DOHH2 (cell line): ENCODE measurements at regions not wholly inside any gene's neighbourhood (a gene's known extent, or its start where the extent isn't known, plus 50 kb on each side); places are given as distances from the start of the nearest gene placed in this dataset.

ENCODE experiments used
- H3F3A ChIP-seq: fragments of 200-600 bp; sonication (generic), shearing (Covaris generic); 2 replicates; pipeline ENCODE4 v1.6.0; 2016; ENCODE audit warnings: antibody characterized with exemption, mild to moderate bottlenecking; ENCODE audit not compliant: control insufficient read depth, insufficient read depth
- H3K27ac ChIP-seq: fragments of 200-600 bp; sonication (generic); 2 replicates; pipeline ENCODE4 v1.5.1; 2014; ENCODE audit warnings: low read depth, mild to moderate bottlenecking, low read length, moderate library complexity
- H3K27me3 ChIP-seq: fragments of 200-600 bp; sonication (generic); 2 replicates; pipeline ENCODE4 v1.6.1; 2014; ENCODE audit warnings: mild to moderate bottlenecking, low read length, mixed read lengths; ENCODE audit not compliant: control insufficient read depth
- H3K36me3 ChIP-seq: fragments of 200-600 bp; sonication (generic); 2 replicates; pipeline ENCODE4 v1.6.1; 2014; ENCODE audit warnings: mild to moderate bottlenecking, low read length, moderate library complexity, mixed read lengths; ENCODE audit not compliant: control insufficient read depth
- H3K4me1 ChIP-seq: fragments of 200-600 bp; sonication (generic); 2 replicates; pipeline ENCODE4 v1.6.1; 2014; ENCODE audit warnings: mild to moderate bottlenecking, low read length, mixed read lengths; ENCODE audit not compliant: control insufficient read depth
- H3K4me2 ChIP-seq: fragments of 200-600 bp; sonication (generic); 2 replicates; pipeline ENCODE4 v1.6.0; 2014; ENCODE audit warnings: mild to moderate bottlenecking, low read length, moderate library complexity
- H3K4me3 ChIP-seq: fragments of 200-600 bp; sonication (generic); 2 replicates; pipeline ENCODE4 v1.5.1; 2014; ENCODE audit warnings: mild to moderate bottlenecking, low read length, mixed read lengths
- H3K79me2 ChIP-seq: fragments of 200-600 bp; sonication (generic); 2 replicates; pipeline ENCODE4 v1.6.1; 2014; ENCODE audit warnings: mild to moderate bottlenecking, low read length, mixed read lengths; ENCODE audit not compliant: control insufficient read depth
- H3K9me2 ChIP-seq: fragments of 200-600 bp; sonication (generic); replicated peaks from 2 replicates; pipeline ENCODE4 v1.6.1; 2014; ENCODE audit warnings: mild to moderate bottlenecking, low read length, mixed read lengths; ENCODE audit not compliant: control insufficient read depth
- H3K9me3 ChIP-seq: fragments of 200-600 bp; sonication (generic); 2 replicates; pipeline ENCODE4 v1.6.1; 2014; ENCODE audit warnings: antibody characterized with exemption, low read length, mixed read lengths; ENCODE audit not compliant: control insufficient read depth, insufficient read depth
- H4K20me1 ChIP-seq: fragments of 200-600 bp; sonication (generic); 2 replicates; pipeline ENCODE4 v1.6.0; 2014; ENCODE audit warnings: low read depth, mild to moderate bottlenecking, antibody characterized with exemption, low read length, moderate library complexity; ENCODE audit not compliant: control insufficient read depth, insufficient read depth
- EZH2phosphoT487 ChIP-seq: fragments of 200-600 bp; sonication (generic); IDR thresholded peaks from 2 replicates; pipeline ENCODE4 v1.6.1; 2017; ENCODE audit warnings: borderline replicate concordance, mild to moderate bottlenecking, antibody characterized with exemption, low read length, moderate library complexity, mixed read lengths
- TF ChIP-seq, protein P1 (sequence below): fragments of 200-600 bp; sonication (generic); IDR thresholded peaks from one replicate; pipeline ENCODE4 v1.5.1; 2014; ENCODE audit warnings: antibody characterized with exemption, mild to moderate bottlenecking, low read depth, low read length; ENCODE audit not compliant: poor library complexity, severe bottlenecking

DNA sequence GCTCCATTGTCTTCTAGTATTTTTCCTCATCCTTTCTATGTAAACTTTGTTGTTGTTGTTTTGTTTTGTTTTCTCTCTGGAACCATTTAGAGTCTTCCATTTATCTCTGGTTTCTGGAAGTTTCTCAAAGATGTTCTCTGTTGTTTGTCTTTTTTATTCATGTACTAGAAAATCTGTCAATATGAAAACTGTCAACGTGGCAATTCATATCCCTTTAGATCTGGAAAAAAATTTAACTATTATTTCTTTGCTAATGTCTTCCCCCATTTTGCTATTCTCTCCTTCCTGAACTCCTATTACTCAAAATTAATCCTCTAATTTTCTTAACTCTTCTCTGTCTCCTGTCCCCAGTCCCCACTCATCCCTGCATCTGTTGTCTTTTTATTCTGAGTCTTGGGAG is 55.9 kb upstream of the LRRN2 start:
- H3K9me3 ChIP-seq, result peaks cover 3% of the 10 kb centered on the region; the same call in 1 of the 2 replicates
- H3K4me2 ChIP-seq, result no peak overlapping the region
- H3K27me3 ChIP-seq, result peaks cover 20% of the 10 kb centered on the region; the same call in 1 of the 2 replicates
- H3K79me2 ChIP-seq, result no peaks in the 10 kb centered on the region
- no peaks in the 10 kb centered on the region for H4K20me1 ChIP-seq
- H3K4me1 ChIP-seq, result no peaks in the 10 kb centered on the region
- H3K9me2 ChIP-seq, result no peaks in the 10 kb centered on the region
- H3K4me3 ChIP-seq, result no peak overlapping the region
- no peaks in the 10 kb centered on the region for H3F3A ChIP-seq
- no peak for TF ChIP-seq EZH2phosphoT487
- TF ChIP-seq, protein P1, sequence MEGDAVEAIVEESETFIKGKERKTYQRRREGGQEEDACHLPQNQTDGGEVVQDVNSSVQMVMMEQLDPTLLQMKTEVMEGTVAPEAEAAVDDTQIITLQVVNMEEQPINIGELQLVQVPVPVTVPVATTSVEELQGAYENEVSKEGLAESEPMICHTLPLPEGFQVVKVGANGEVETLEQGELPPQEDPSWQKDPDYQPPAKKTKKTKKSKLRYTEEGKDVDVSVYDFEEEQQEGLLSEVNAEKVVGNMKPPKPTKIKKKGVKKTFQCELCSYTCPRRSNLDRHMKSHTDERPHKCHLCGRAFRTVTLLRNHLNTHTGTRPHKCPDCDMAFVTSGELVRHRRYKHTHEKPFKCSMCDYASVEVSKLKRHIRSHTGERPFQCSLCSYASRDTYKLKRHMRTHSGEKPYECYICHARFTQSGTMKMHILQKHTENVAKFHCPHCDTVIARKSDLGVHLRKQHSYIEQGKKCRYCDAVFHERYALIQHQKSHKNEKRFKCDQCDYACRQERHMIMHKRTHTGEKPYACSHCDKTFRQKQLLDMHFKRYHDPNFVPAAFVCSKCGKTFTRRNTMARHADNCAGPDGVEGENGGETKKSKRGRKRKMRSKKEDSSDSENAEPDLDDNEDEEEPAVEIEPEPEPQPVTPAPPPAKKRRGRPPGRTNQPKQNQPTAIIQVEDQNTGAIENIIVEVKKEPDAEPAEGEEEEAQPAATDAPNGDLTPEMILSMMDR, result no peak
- H3K36me3 ChIP-seq, result no peaks in the 10 kb centered on the region
- H3K27ac ChIP-seq, result no peak overlapping the region

DNA sequence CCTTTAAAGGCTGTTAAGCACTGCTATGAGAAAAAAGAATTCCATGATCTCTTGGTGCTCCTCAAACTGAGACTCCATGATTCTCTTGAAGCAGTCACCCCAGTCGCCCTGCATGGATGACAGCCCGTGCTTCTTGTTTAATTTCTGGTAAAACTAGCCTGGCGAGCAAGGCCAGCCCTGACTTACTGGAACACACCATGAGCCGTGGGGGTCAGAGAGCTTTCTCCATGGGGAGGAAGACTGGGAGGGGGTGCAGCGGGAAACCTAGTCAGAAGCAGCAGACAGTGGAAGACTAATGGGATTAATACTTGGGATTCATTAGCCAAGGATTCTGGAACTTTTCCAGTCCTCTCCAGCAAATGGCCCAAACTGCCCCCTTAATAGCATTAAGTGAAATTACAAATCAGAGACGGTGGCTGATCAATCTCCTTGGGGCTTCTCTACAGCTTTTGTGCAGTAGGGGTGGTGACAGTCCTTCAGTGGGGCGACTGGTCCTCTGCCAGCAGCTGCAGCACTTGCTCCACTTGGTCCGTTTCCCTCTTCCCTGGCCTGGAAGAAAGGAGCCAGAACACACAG is 57.2 kb upstream of the LRRN2 start:
- Histone ChIP-seq H3K9me3 (peaks cover 3% of the 10 kb centered on the region; the same call in 1 of the 2 replicates), H3K79me2 (no peaks in the 10 kb centered on the region), H4K20me1 (no peaks in the 10 kb centered on the region), H3K4me2 (no peak overlapping the region), H3K27me3 (peaks cover 19% of the 10 kb centered on the region; the same call in 1 of the 2 replicates), H3K4me1 (no peaks in the 10 kb centered on the region), H3K27ac (no peak overlapping the region), H3K36me3 (no peaks in the 10 kb centered on the region), H3K9me2 (no peaks in the 10 kb centered on the region), H3K4me3 (no peak overlapping the region), H3F3A (no peaks in the 10 kb centered on the region)
- TF ChIP-seq, protein P1, result no peak
- no peak for TF ChIP-seq EZH2phosphoT487

DNA sequence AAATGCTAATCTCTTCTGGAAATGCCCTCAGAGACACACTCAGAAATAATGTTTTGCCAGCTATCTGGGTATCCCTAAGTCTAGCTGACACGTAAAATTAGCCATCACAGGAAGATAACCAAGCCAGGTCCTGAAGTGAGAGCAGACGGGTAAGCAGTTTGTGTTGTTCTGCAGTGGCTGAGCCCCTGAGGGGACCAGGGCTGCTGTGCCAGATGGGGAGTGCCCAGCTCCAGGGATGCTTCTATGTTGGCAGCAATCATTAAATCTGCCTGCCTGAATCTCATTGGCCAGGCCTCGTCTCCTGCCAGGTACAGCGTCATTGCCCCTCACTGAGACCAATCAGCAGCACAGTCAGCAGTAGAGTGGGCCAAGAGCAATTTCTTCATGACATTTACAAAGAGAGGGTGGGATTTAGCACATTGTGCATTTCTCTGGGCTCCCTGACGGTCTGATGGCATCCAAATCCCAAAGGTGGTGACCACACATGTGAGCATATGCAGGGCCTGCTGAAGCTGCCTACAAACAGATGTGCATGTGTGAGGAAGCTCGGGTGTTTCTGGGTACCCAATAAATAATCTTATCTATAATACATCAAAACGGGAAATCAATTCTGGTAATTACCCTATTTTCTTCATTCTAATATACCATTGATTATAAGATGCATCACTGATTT is 58.7 kb upstream of the LRRN2 start:
- no peaks in the 10 kb centered on the region for H3K4me1 ChIP-seq
- no peaks in the 10 kb centered on the region for H3K9me3 ChIP-seq
- no peak overlapping the region for H3K4me2 ChIP-seq
- H3K4me3 ChIP-seq, result no peak overlapping the region
- no peaks in the 10 kb centered on the region for H3F3A ChIP-seq
- peaks cover 14% of the 10 kb centered on the region; the same call in 1 of the 2 replicates for H3K27me3 ChIP-seq
- no peaks in the 10 kb centered on the region for H3K79me2 ChIP-seq
- H3K9me2 ChIP-seq, result no peaks in the 10 kb centered on the region
- no peak overlapping the region for H3K27ac ChIP-seq
- H3K36me3 ChIP-seq, result no peaks in the 10 kb centered on the region
- TF ChIP-seq, protein P1, result no peak
- no peak for TF ChIP-seq EZH2phosphoT487
- no peaks in the 10 kb centered on the region for H4K20me1 ChIP-seq
